ENCODE measurements at regions not wholly inside any gene's neighbourhood (a gene's known extent, or its start where the extent isn't known, plus 50 kb on each side); places are given as distances from the start of the nearest gene placed in this dataset.

DNA sequence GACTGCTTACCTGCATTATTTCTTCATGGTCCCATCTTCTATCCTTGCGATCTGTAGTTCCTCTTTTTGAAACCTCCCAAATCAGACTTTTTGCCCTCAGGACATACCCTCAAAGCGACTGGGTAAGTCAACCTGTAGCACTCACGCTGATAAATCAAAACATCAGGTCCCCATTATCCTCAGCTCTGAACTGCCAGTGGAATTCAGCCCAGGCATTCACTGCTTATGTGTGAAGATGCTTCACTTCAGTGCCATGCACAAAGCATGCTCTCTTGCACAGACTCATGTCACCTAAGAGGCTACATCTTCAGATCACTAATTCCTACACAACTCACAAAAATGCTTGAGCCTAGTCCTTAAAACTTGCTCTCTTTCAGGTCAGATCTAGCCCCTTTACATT, 283.6 kb upstream of the KLF6 start:
- Histone ChIP-seq H3K27ac (replicated peaks) (no peak overlapping the region), H3K4me3 (replicated peaks; ENCODE audit: insufficient read depth, low read length) (no peak overlapping the region), H3K27me3 (ENCODE audit: insufficient read depth, poor library complexity, severe bottlenecking) (no peaks in the 10 kb centered on the region)
- no peak for TF ChIP-seq GABPA (IDR thresholded peaks at IDR 0.05; ENCODE audit: low read depth)
- TF ChIP-seq POLR2AphosphoS5 (IDR thresholded peaks at IDR 0.05; ENCODE audit: low read depth): no peak
- no peak for TF ChIP-seq REST (IDR thresholded peaks at IDR 0.05; ENCODE audit: insufficient replicate concordance, low read depth)
- no peak for TF ChIP-seq SPI1 (IDR thresholded peaks at IDR 0.05; ENCODE audit: borderline replicate concordance, low read depth)
- no peak for TF ChIP-seq CTCF (IDR thresholded peaks at IDR 0.05; ENCODE audit: insufficient read depth, low read length)
- no peak for DNase-seq (ENCODE audit: low read depth in 1 of 2, low spot score in 1 of 2)

DNA sequence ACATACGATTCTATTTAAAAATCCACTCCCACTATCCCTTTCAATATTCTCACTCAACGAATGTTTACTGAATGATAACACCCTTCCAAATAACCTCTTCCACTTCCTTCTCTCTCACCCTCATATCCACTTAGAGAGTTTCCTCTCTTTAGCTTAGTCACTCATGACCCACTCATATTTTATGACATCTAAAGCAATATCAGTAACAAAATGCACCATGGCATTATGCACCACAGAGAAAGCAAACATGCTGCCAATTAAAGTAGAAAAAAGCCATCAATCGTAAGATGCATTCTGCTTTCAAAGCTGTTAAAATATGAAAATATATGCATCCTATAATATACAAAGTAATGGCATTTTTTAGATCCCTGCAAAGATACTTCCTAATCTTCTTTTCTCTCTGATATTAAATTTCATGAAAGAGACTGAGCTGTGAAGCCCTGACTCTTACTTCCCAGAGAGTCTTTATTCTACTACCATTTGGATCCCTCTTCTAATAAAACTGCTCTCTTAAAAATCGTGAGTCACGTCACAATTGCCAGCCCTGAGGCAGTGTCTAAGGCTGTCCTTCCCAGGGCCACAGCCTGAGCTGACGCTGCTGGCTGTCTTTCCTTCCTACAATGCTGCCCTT, 283.0 kb upstream of the KLF6 start:
- TF ChIP-seq CTCF (IDR thresholded peaks at IDR 0.05; ENCODE audit: insufficient read depth, low read length): no peak
- no peak for TF ChIP-seq SPI1 (IDR thresholded peaks at IDR 0.05; ENCODE audit: borderline replicate concordance, low read depth)
- no peak for TF ChIP-seq GABPA (IDR thresholded peaks at IDR 0.05; ENCODE audit: low read depth)
- no peak for TF ChIP-seq POLR2AphosphoS5 (IDR thresholded peaks at IDR 0.05; ENCODE audit: low read depth)
- TF ChIP-seq REST (IDR thresholded peaks at IDR 0.05; ENCODE audit: insufficient replicate concordance, low read depth): no peak
- H3K4me3 ChIP-seq (replicated peaks; ENCODE audit: insufficient read depth, low read length): no peak overlapping the region
- no peak for DNase-seq (ENCODE audit: low read depth in 1 of 2, low spot score in 1 of 2)
- no peak overlapping the region for H3K27ac ChIP-seq (replicated peaks)
- H3K27me3 ChIP-seq (ENCODE audit: insufficient read depth, poor library complexity, severe bottlenecking): no peaks in the 10 kb centered on the region

DNA sequence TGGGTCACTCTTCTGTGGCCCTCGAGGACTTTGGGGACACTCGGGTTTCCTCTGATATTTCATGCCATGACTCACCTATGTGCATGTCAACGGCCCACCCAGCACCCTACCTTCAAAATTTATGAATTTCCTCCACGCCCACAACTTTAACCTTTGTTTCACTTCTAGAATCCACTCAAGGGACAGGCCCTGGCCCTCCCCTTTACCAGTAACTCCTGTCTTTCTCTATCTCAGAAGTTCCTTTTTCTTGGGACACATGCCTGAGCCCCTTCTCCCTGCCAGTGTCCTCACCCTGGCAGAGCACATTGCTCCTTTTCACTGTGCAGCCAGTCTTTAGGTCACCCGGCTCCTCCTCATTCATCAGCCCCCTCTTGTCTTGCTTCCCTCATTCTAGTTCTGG, 282.5 kb upstream of the KLF6 start:
- peak in 1 of 2 experiments; percentile 1 for DNase-seq (ENCODE audit: low read depth in 1 of 2, low spot score in 1 of 2)
- Histone ChIP-seq H3K27ac (replicated peaks) (no peak overlapping the region), H3K27me3 (ENCODE audit: insufficient read depth, poor library complexity, severe bottlenecking) (no peaks in the 10 kb centered on the region), H3K4me3 (replicated peaks; ENCODE audit: insufficient read depth, low read length) (no peak overlapping the region)
- TF ChIP-seq GABPA (IDR thresholded peaks at IDR 0.05; ENCODE audit: low read depth) (no peak), REST (IDR thresholded peaks at IDR 0.05; ENCODE audit: insufficient replicate concordance, low read depth) (no peak), CTCF (IDR thresholded peaks at IDR 0.05; ENCODE audit: insufficient read depth, low read length) (no peak), POLR2AphosphoS5 (IDR thresholded peaks at IDR 0.05; ENCODE audit: low read depth) (no peak), SPI1 (IDR thresholded peaks at IDR 0.05; ENCODE audit: borderline replicate concordance, low read depth) (no peak)
